ENCODE measurements at regions not wholly inside any gene's neighbourhood (a gene's known extent, or its start where the extent isn't known, plus 50 kb on each side); places are given as distances from the start of the nearest gene placed in this dataset.

- TF ChIP-seq POLR2A (IDR thresholded peaks at IDR 0.05; ENCODE audit: low read length), result no peak
- TF ChIP-seq GATA1 (IDR thresholded peaks at IDR 0.05; ENCODE audit: low read depth, low read length), result no peak
Measured at GRCh38 chr2:228681426-228681825, 499.9 kb upstream of the SPHKAP start.
